ENCODE measurements at regions not wholly inside any gene's neighbourhood (a gene's known extent, or its start where the extent isn't known, plus 50 kb on each side); places are given as distances from the start of the nearest gene placed in this dataset.

DNA sequence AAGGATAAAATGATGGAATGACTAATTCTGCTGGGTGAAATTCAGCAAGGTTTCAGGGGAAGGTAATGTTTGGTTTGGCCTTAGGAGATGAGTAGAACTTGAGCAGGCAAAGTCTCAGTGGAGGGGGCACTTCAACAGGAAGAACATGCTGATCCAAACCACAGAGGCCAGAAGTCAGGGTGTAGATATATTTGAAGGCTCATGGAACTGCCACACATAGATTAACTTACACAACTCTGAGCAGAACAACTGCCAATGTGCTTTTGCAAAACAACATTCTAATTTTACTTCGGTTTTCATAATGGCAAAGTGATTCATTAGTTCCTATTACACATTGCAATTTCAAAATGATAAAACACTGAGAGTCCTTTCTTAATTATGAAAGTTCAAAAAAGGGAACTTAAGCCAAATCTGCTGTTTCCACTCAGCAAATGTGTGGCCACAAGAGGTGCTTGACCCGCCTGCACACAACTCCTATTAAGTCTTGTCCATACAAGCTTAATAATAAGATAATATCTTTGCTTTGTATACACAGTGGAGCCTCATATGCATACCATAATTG is 284.8 kb downstream of the MREG start:
- TF ChIP-seq, protein P1, sequence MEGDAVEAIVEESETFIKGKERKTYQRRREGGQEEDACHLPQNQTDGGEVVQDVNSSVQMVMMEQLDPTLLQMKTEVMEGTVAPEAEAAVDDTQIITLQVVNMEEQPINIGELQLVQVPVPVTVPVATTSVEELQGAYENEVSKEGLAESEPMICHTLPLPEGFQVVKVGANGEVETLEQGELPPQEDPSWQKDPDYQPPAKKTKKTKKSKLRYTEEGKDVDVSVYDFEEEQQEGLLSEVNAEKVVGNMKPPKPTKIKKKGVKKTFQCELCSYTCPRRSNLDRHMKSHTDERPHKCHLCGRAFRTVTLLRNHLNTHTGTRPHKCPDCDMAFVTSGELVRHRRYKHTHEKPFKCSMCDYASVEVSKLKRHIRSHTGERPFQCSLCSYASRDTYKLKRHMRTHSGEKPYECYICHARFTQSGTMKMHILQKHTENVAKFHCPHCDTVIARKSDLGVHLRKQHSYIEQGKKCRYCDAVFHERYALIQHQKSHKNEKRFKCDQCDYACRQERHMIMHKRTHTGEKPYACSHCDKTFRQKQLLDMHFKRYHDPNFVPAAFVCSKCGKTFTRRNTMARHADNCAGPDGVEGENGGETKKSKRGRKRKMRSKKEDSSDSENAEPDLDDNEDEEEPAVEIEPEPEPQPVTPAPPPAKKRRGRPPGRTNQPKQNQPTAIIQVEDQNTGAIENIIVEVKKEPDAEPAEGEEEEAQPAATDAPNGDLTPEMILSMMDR (conservative IDR thresholded peaks at IDR 0.05; ENCODE audit: low read depth, low read length), result no peak
- no peak for TF ChIP-seq EZH2 (IDR thresholded peaks at IDR 0.05; ENCODE audit: low read length, unreplicated experiment)
